HL-60 (cell line): ENCODE measurements at regions not wholly inside any gene's neighbourhood (a gene's known extent, or its start where the extent isn't known, plus 50 kb on each side); places are given as distances from the start of the nearest gene placed in this dataset.

Source experiments
- DNase-seq, 2 experiments: peaks; one replicate each; pipeline ENCODE4 v3.0.0-alpha.2; 2010 to 2020; ENCODE audit warnings: low read depth in 1 of 2, low spot score in 1 of 2
- H3K27ac ChIP-seq: fragments of 250-450 bp; sonication (Bioruptor Pico); replicated peaks from 2 replicates; pipeline ENCODE4 v1.5.1; 2020; ENCODE audit warnings: mild to moderate bottlenecking, moderate library complexity
- H3K27me3 ChIP-seq: fragments of 250-450 bp; sonication (Bioruptor Pico); 2 replicates; pipeline ENCODE4 v1.5.1; 2021; ENCODE audit warnings: mild to moderate bottlenecking, moderate library complexity; ENCODE audit not compliant: insufficient read depth, poor library complexity, severe bottlenecking
- H3K4me3 ChIP-seq: replicated peaks from 2 replicates; pipeline ENCODE4 v1.5.1; 2011; ENCODE audit warnings: mild to moderate bottlenecking, control low read depth, low read length; ENCODE audit not compliant: insufficient read depth
- GABPA ChIP-seq: IDR thresholded peaks from 2 replicates; pipeline ENCODE4 v1.6.1; 2012; ENCODE audit warnings: low read depth
- POLR2AphosphoS5 ChIP-seq: IDR thresholded peaks from 2 replicates; pipeline ENCODE4 v1.6.1; 2012; ENCODE audit warnings: low read depth
- SPI1 ChIP-seq: IDR thresholded peaks from 2 replicates; pipeline ENCODE4 v1.6.1; 2012; ENCODE audit warnings: low read depth, mild to moderate bottlenecking, borderline replicate concordance
- TF ChIP-seq, protein P1 (sequence below): IDR thresholded peaks from 2 replicates; pipeline ENCODE4 v1.6.1; 2012; ENCODE audit warnings: low read depth; ENCODE audit not compliant: insufficient replicate concordance
- TF ChIP-seq, protein P2 (sequence below): IDR thresholded peaks from one replicate; pipeline ENCODE4 v1.5.1; 2011; ENCODE audit warnings: low read length, control low read depth, inconsistent platforms; ENCODE audit not compliant: insufficient read depth

DNA sequence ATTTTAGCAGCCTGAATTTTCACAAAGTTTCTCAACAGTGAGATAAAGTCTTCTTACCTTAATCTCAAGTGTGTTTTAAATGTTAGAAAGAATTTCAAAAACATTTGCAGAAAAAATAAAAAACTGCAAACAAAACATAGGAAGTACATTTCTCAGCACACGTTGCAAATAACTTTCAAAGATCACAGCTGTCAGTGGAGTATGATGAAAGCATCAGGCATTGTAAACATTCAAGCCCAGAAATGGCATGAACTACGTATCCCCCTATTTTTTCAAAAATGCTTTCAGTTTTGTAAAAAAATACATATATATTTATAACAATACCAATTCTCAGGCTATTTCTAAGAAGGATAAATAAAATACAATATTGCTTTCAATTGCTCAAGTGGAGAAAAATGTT lies 320.6 kb upstream of the TFPI start:
- H3K4me3 ChIP-seq: no peak overlapping the region
- H3K27me3 ChIP-seq: no peaks in the 10 kb centered on the region
- DNase-seq: no peak
- TF ChIP-seq POLR2AphosphoS5 (no peak), GABPA (no peak)
- H3K27ac ChIP-seq: no peak overlapping the region

- no peak for DNase-seq
- no peak overlapping the region for H3K27ac ChIP-seq
- H3K27me3 ChIP-seq: no peaks in the 10 kb centered on the region
- H3K4me3 ChIP-seq: no peak overlapping the region
- TF ChIP-seq GABPA: no peak
- no peak for TF ChIP-seq SPI1
- no peak for TF ChIP-seq POLR2AphosphoS5
- TF ChIP-seq, protein P1, sequence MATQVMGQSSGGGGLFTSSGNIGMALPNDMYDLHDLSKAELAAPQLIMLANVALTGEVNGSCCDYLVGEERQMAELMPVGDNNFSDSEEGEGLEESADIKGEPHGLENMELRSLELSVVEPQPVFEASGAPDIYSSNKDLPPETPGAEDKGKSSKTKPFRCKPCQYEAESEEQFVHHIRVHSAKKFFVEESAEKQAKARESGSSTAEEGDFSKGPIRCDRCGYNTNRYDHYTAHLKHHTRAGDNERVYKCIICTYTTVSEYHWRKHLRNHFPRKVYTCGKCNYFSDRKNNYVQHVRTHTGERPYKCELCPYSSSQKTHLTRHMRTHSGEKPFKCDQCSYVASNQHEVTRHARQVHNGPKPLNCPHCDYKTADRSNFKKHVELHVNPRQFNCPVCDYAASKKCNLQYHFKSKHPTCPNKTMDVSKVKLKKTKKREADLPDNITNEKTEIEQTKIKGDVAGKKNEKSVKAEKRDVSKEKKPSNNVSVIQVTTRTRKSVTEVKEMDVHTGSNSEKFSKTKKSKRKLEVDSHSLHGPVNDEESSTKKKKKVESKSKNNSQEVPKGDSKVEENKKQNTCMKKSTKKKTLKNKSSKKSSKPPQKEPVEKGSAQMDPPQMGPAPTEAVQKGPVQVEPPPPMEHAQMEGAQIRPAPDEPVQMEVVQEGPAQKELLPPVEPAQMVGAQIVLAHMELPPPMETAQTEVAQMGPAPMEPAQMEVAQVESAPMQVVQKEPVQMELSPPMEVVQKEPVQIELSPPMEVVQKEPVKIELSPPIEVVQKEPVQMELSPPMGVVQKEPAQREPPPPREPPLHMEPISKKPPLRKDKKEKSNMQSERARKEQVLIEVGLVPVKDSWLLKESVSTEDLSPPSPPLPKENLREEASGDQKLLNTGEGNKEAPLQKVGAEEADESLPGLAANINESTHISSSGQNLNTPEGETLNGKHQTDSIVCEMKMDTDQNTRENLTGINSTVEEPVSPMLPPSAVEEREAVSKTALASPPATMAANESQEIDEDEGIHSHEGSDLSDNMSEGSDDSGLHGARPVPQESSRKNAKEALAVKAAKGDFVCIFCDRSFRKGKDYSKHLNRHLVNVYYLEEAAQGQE: no peak
- TF ChIP-seq, protein P2, sequence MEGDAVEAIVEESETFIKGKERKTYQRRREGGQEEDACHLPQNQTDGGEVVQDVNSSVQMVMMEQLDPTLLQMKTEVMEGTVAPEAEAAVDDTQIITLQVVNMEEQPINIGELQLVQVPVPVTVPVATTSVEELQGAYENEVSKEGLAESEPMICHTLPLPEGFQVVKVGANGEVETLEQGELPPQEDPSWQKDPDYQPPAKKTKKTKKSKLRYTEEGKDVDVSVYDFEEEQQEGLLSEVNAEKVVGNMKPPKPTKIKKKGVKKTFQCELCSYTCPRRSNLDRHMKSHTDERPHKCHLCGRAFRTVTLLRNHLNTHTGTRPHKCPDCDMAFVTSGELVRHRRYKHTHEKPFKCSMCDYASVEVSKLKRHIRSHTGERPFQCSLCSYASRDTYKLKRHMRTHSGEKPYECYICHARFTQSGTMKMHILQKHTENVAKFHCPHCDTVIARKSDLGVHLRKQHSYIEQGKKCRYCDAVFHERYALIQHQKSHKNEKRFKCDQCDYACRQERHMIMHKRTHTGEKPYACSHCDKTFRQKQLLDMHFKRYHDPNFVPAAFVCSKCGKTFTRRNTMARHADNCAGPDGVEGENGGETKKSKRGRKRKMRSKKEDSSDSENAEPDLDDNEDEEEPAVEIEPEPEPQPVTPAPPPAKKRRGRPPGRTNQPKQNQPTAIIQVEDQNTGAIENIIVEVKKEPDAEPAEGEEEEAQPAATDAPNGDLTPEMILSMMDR: no peak
Measured at GRCh38 chr2:187875261-187876141, 321.3 kb upstream of the TFPI start.

DNA sequence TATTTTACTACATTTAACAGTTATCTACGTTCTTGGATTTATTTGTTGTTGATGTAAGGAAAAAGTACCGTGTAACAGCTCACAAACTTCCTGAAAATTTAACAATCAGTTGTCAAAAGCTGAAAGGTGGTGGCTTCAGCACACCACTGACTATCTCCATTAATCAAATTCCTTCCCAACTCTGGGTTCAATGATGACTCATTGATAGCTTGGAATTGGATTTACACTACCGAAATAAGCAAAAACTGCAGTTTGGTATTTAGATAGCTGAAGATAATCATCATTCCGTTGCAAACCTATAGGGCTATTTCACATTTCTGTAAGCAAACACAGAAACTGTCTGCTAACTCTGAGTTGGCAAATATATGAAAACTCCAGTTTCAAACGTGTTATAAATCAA lies 322.3 kb upstream of the TFPI start:
- Histone ChIP-seq H3K27me3 (no peaks in the 10 kb centered on the region), H3K27ac (no peak overlapping the region), H3K4me3 (no peak overlapping the region)
- DNase-seq: no peak
- no peak for TF ChIP-seq GABPA
- TF ChIP-seq POLR2AphosphoS5: no peak

- Histone ChIP-seq H3K27ac (no peak overlapping the region), H3K4me3 (no peak overlapping the region), H3K27me3 (no peaks in the 10 kb centered on the region)
- DNase-seq: no peak
- TF ChIP-seq, protein P2: no peak
- no peak for TF ChIP-seq SPI1
- TF ChIP-seq, protein P1: no peak
- TF ChIP-seq GABPA: no peak
- TF ChIP-seq POLR2AphosphoS5: no peak
Measured at GRCh38 chr2:187877391-187877790, 323.2 kb upstream of the TFPI start.

DNA sequence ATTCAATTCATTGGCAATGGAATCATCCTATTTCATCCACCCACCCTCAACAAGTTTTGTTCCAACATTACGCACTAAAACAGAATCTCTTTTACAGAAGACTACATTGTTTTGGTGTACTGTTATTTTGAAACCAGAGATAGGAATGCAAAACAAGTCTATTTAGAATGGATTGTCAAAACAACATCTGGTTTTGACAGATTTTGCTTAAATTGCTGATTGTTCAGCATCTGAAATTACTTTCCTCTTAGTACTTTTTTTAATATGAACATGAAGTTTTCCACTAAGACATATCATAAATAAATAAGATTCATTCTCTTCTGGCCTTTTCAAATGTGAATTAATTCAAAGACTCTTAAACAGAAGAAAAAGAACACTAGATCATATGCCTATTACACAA lies 323.9 kb upstream of the TFPI start:
- DNase-seq: no peak
- no peak overlapping the region for H3K27ac ChIP-seq
- no peak overlapping the region for H3K4me3 ChIP-seq
- TF ChIP-seq GABPA: no peak
- no peak for TF ChIP-seq SPI1
- TF ChIP-seq, protein P2: no peak
- TF ChIP-seq, protein P1: no peak
- no peak for TF ChIP-seq POLR2AphosphoS5
- no peaks in the 10 kb centered on the region for H3K27me3 ChIP-seq
